ENCODE measurements at regions not wholly inside any gene's neighbourhood (a gene's known extent, or its start where the extent isn't known, plus 50 kb on each side); places are given as distances from the start of the nearest gene placed in this dataset.

DNA sequence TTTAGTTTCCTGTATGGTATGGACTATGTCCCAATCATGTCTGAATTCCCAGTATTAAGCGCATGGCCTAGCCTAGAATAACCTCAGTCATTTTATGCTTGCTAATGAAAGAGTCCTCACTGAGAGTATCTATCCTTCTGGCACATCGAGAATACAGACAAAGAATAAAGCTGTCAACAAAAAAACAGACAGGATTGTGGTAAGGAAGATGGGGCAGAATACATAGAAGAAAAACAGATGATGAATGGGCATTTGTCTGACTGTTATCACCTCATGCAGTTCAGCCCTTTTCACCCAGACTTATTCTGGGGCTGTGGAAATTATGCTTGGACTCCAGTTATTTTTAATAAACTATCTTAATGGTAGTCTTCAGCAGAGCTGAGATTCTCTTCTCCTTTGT lies 363.8 kb upstream of the TNC start:
- ChIA-PET POLR2A (no interaction called here), CTCF (interaction anchor here (0.9 kb wide), 1 partner anchor 45 kb away, joined by 3 read pairs; no protein-coding TSS in a partner anchor)
- Histone ChIP-seq H3K9me3 (no peaks in the 10 kb centered on the region), H4K20me1 (ENCODE audit: insufficient read depth) (no peaks in the 10 kb centered on the region), H3K4me2 (no peak overlapping the region), H3K9me2 (no peaks in the 10 kb centered on the region), H3K9ac (no peak overlapping the region), H3K27me3 (ENCODE audit: insufficient read depth) (no peaks in the 10 kb centered on the region), H3K36me3 (replicated peaks in 1 of 2; ENCODE audit: control insufficient read depth in 1 of 2, insufficient read depth in 2 of 2, low read length in 1 of 2) (peaks cover 0 to 6% of the 10 kb centered on the region in 2 experiments), H3K27ac (ENCODE audit: low read depth in 2 of 2, low read length in 1 of 2) (no peak overlapping the region), H2AFZ (ENCODE audit: low read depth) (no peak overlapping the region), H3K4me1 (ENCODE audit: control insufficient read depth in 1 of 2, insufficient read depth in 2 of 2, low read depth in 1 of 2, low read length in 1 of 2) (no peaks in the 10 kb centered on the region), H3F3A (replicated peaks; ENCODE audit: insufficient read depth) (no peaks in the 10 kb centered on the region), H3K4me3 (ENCODE audit: low read depth in 2 of 2, low read length in 1 of 2) (no peak overlapping the region), H3K79me2 (ENCODE audit: insufficient read depth) (no peaks in the 10 kb centered on the region)
- WGBS (ENCODE audit: low lambda C conversion rate), result 74% methylated on average over 2 of the region's 2 CpGs
- TF ChIP-seq, protein P1, sequence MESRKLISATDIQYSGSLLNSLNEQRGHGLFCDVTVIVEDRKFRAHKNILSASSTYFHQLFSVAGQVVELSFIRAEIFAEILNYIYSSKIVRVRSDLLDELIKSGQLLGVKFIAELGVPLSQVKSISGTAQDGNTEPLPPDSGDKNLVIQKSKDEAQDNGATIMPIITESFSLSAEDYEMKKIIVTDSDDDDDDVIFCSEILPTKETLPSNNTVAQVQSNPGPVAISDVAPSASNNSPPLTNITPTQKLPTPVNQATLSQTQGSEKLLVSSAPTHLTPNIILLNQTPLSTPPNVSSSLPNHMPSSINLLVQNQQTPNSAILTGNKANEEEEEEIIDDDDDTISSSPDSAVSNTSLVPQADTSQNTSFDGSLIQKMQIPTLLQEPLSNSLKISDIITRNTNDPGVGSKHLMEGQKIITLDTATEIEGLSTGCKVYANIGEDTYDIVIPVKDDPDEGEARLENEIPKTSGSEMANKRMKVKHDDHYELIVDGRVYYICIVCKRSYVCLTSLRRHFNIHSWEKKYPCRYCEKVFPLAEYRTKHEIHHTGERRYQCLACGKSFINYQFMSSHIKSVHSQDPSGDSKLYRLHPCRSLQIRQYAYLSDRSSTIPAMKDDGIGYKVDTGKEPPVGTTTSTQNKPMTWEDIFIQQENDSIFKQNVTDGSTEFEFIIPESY (IDR thresholded peaks at IDR 0.05; ENCODE audit: borderline replicate concordance, low read depth), result no peak
- TF ChIP-seq FOXJ3 (CRISPR knock-in tag; IDR thresholded peaks at IDR 0.05) (no peak), CHD2 (IDR thresholded peaks at IDR 0.05; ENCODE audit: low read length, partially characterized antibody) (no peak), YY1 (IDR thresholded peaks at IDR 0.05; ENCODE audit: low read depth) (no peak), RXRA (IDR thresholded peaks at IDR 0.05; ENCODE audit: borderline replicate concordance, low read depth) (no peak), GABPA (IDR thresholded peaks at IDR 0.05; ENCODE audit: low read depth) (no peak), EP300 (IDR thresholded peaks at IDR 0.05; ENCODE audit: borderline replicate concordance in 1 of 2, low read depth in 1 of 2, low read length in 1 of 2) (no peak), EZH2phosphoT487 (IDR thresholded peaks at IDR 0.05; ENCODE audit: borderline replicate concordance, low read depth) (no peak), RFX5 (IDR thresholded peaks at IDR 0.05; ENCODE audit: low read length) (no peak), JUND (IDR thresholded peaks at IDR 0.05) (no peak), TAF1 (IDR thresholded peaks at IDR 0.05; ENCODE audit: borderline replicate concordance, low read depth, low read length) (no peak), FOSL2 (IDR thresholded peaks at IDR 0.05; ENCODE audit: borderline replicate concordance, low read depth) (no peak), TEAD4 (IDR thresholded peaks at IDR 0.05; ENCODE audit: borderline replicate concordance, insufficient read depth) (no peak), SMC3 (IDR thresholded peaks at IDR 0.05; ENCODE audit: low read depth, low read length) (no peak), TCF12 (IDR thresholded peaks at IDR 0.05) (no peak)
- TF ChIP-seq, protein P2, sequence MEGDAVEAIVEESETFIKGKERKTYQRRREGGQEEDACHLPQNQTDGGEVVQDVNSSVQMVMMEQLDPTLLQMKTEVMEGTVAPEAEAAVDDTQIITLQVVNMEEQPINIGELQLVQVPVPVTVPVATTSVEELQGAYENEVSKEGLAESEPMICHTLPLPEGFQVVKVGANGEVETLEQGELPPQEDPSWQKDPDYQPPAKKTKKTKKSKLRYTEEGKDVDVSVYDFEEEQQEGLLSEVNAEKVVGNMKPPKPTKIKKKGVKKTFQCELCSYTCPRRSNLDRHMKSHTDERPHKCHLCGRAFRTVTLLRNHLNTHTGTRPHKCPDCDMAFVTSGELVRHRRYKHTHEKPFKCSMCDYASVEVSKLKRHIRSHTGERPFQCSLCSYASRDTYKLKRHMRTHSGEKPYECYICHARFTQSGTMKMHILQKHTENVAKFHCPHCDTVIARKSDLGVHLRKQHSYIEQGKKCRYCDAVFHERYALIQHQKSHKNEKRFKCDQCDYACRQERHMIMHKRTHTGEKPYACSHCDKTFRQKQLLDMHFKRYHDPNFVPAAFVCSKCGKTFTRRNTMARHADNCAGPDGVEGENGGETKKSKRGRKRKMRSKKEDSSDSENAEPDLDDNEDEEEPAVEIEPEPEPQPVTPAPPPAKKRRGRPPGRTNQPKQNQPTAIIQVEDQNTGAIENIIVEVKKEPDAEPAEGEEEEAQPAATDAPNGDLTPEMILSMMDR (IDR thresholded peaks at IDR 0.05), result no peak
- TF ChIP-seq, protein P3, sequence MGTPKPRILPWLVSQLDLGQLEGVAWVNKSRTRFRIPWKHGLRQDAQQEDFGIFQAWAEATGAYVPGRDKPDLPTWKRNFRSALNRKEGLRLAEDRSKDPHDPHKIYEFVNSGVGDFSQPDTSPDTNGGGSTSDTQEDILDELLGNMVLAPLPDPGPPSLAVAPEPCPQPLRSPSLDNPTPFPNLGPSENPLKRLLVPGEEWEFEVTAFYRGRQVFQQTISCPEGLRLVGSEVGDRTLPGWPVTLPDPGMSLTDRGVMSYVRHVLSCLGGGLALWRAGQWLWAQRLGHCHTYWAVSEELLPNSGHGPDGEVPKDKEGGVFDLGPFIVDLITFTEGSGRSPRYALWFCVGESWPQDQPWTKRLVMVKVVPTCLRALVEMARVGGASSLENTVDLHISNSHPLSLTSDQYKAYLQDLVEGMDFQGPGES (IDR thresholded peaks at IDR 0.05; ENCODE audit: low read depth, low read length), result no peak
- DNase-seq, result no peak

All from SK-N-SH (cell line).